ENCODE measurements at regions not wholly inside any gene's neighbourhood (a gene's known extent, or its start where the extent isn't known, plus 50 kb on each side); places are given as distances from the start of the nearest gene placed in this dataset.
"Not testable (repeated sequence)": the region's sequence is repeated elsewhere in the genome, so short reads cannot be mapped to it uniquely, and the experiment has no call there.

- no peaks in the 10 kb centered on the region for H3K36me3 ChIP-seq (ENCODE audit: control insufficient read depth in 2 of 3, insufficient read depth in 3 of 3, low read length in 3 of 3)
- H3K27me3 ChIP-seq (ENCODE audit: control insufficient read depth, insufficient read depth, low read length): no peaks in the 10 kb centered on the region
- H3K9me3 ChIP-seq (ENCODE audit: control insufficient read depth in 2 of 3, insufficient read depth in 1 of 3, low read length in 3 of 3): no peaks in the 10 kb centered on the region
- H3K4me1 ChIP-seq (ENCODE audit: control insufficient read depth in 2 of 3, insufficient read depth in 2 of 3, low read depth in 1 of 3, low read length in 3 of 3): peaks cover 0 to 3% (median 0%) of the 10 kb centered on the region in 3 donors
- no peak overlapping the region for H3K4me3 ChIP-seq (ENCODE audit: low read length in 3 of 3)
- no peak for DNase-seq
- intact Hi-C loops (cut with DNase I): no loop called here
- no peak overlapping the region for H3K27ac ChIP-seq (ENCODE audit: low read depth in 2 of 2, low read length in 2 of 2)
- FAIRE-seq: no peak
- H3K9ac ChIP-seq (ENCODE audit: low read length in 3 of 3): no peak overlapping the region
- TF ChIP-seq, protein P1, sequence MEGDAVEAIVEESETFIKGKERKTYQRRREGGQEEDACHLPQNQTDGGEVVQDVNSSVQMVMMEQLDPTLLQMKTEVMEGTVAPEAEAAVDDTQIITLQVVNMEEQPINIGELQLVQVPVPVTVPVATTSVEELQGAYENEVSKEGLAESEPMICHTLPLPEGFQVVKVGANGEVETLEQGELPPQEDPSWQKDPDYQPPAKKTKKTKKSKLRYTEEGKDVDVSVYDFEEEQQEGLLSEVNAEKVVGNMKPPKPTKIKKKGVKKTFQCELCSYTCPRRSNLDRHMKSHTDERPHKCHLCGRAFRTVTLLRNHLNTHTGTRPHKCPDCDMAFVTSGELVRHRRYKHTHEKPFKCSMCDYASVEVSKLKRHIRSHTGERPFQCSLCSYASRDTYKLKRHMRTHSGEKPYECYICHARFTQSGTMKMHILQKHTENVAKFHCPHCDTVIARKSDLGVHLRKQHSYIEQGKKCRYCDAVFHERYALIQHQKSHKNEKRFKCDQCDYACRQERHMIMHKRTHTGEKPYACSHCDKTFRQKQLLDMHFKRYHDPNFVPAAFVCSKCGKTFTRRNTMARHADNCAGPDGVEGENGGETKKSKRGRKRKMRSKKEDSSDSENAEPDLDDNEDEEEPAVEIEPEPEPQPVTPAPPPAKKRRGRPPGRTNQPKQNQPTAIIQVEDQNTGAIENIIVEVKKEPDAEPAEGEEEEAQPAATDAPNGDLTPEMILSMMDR (IDR thresholded peaks at IDR 0.05; ENCODE audit: borderline replicate concordance, extremely low read depth, insufficient read depth): no peak
These were observed 136.8 kb downstream of the DACT1 start for GRCh38 chr14:58774531-58774930.

- FAIRE-seq; DNase-seq; H3K9me3 ChIP-seq (ENCODE audit: control insufficient read depth in 2 of 3, insufficient read depth in 1 of 3, low read length in 3 of 3); H3K9ac ChIP-seq (ENCODE audit: low read length in 3 of 3); H3K27ac ChIP-seq (ENCODE audit: low read depth in 2 of 2, low read length in 2 of 2); H3K4me1 ChIP-seq (ENCODE audit: control insufficient read depth in 2 of 3, insufficient read depth in 2 of 3, low read depth in 1 of 3, low read length in 3 of 3); H3K36me3 ChIP-seq (ENCODE audit: control insufficient read depth in 2 of 3, insufficient read depth in 3 of 3, low read length in 3 of 3); H3K27me3 ChIP-seq (ENCODE audit: control insufficient read depth, insufficient read depth, low read length); H3K4me3 ChIP-seq (ENCODE audit: low read length in 3 of 3); intact Hi-C loops (cut with DNase I): not testable (repeated sequence)
These were observed 137.4 kb downstream of the DACT1 start for GRCh38 chr14:58775130-58775529.

DNA sequence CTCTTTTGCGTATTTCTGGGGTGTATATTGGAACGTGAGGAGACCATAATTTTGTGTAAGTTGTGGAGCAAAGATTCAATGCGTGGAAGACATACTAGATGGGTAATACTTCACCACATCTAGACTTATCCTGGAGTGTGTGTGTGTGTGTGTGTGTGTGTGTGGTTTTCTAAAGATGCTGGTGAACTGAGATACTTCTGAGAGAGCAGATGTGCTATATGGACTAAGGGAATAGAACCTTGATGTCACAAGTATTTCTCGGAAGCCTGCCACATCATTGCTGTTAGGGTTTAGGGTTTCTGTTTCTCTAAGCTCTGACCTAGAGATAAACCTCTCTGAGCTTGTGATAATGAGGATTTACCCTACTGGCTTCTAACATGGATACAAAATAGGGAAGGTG is 138.8 kb downstream of the DACT1 start:
- intact Hi-C loops (cut with DNase I): no loop called here
- no peak overlapping the region for H3K4me3 ChIP-seq (ENCODE audit: low read length in 3 of 3)

GRCh38 chr14:58777541-58777979 is 139.8 kb downstream of the DACT1 start:
- intact Hi-C loops (cut with DNase I): no loop called here
- TF ChIP-seq, protein P1 (IDR thresholded peaks at IDR 0.05; ENCODE audit: borderline replicate concordance, extremely low read depth, insufficient read depth): no peak

More for the DNA sequence above, 138.8 kb downstream of the DACT1 start:
- H3K4me1 ChIP-seq (ENCODE audit: control insufficient read depth in 2 of 3, insufficient read depth in 2 of 3, low read depth in 1 of 3, low read length in 3 of 3): peaks cover 0 to 3% (median 0%) of the 10 kb centered on the region in 3 donors
- H3K27ac ChIP-seq (ENCODE audit: low read depth in 2 of 2, low read length in 2 of 2): no peak overlapping the region
- no peaks in the 10 kb centered on the region for H3K27me3 ChIP-seq (ENCODE audit: control insufficient read depth, insufficient read depth, low read length)
- DNase-seq: no peak
- FAIRE-seq: no peak
- no peak overlapping the region for H3K9ac ChIP-seq (ENCODE audit: low read length in 3 of 3)
- no peaks in the 10 kb centered on the region for H3K36me3 ChIP-seq (ENCODE audit: control insufficient read depth in 2 of 3, insufficient read depth in 3 of 3, low read length in 3 of 3)
- TF ChIP-seq, protein P1 (IDR thresholded peaks at IDR 0.05; ENCODE audit: borderline replicate concordance, extremely low read depth, insufficient read depth): no peak
- H3K9me3 ChIP-seq (ENCODE audit: control insufficient read depth in 2 of 3, insufficient read depth in 1 of 3, low read length in 3 of 3): no peaks in the 10 kb centered on the region

More at GRCh38 chr14:58777541-58777979, 139.8 kb downstream of the DACT1 start:
- H3K9ac ChIP-seq (ENCODE audit: low read length in 3 of 3): no peak overlapping the region
- FAIRE-seq: no peak
- H3K9me3 ChIP-seq (ENCODE audit: control insufficient read depth in 2 of 3, insufficient read depth in 1 of 3, low read length in 3 of 3): no peaks in the 10 kb centered on the region
- no peaks in the 10 kb centered on the region for H3K36me3 ChIP-seq (ENCODE audit: control insufficient read depth in 2 of 3, insufficient read depth in 3 of 3, low read length in 3 of 3)
- H3K4me1 ChIP-seq (ENCODE audit: control insufficient read depth in 2 of 3, insufficient read depth in 2 of 3, low read depth in 1 of 3, low read length in 3 of 3): peaks cover 0 to 3% (median 0%) of the 10 kb centered on the region in 3 donors
- H3K4me3 ChIP-seq (ENCODE audit: low read length in 3 of 3): no peak overlapping the region
- DNase-seq: peak in 4 of 5 donors; percentile 84 to 89 (median 86)
- no peak overlapping the region for H3K27ac ChIP-seq (ENCODE audit: low read depth in 2 of 2, low read length in 2 of 2)
- H3K27me3 ChIP-seq (ENCODE audit: control insufficient read depth, insufficient read depth, low read length): no peaks in the 10 kb centered on the region

Data from kidney (tissue), 13 donors.